GM19193 (cell line): ENCODE measurements at regions not wholly inside any gene's neighbourhood (a gene's known extent, or its start where the extent isn't known, plus 50 kb on each side); places are given as distances from the start of the nearest gene placed in this dataset.

Experiments used
- POLR2A ChIP-seq: IDR thresholded peaks from 4 replicates; pipeline ENCODE4 v1.6.1; 2011; ENCODE audit not compliant: insufficient read depth, insufficient read length; ENCODE audit errors: extremely low read depth

GRCh38 chr12:107610021-107610859 is 75.4 kb upstream of the PWP1 start:
- TF ChIP-seq POLR2A, result no peak

- TF ChIP-seq POLR2A, result no peak
Measured at GRCh38 chr12:107612508-107612907, 73.1 kb upstream of the PWP1 start.

- no peak for TF ChIP-seq POLR2A
Measured at GRCh38 chr12:107616941-107617340, 68.7 kb upstream of the PWP1 start.

GRCh38 chr12:107618106-107618505 is 67.5 kb upstream of the PWP1 start:
- no peak for TF ChIP-seq POLR2A

GRCh38 chr12:107619831-107620230 is 65.8 kb upstream of the PWP1 start:
- TF ChIP-seq POLR2A, result no peak

- TF ChIP-seq POLR2A, result no peak
Measured at GRCh38 chr12:107622001-107622400, 63.6 kb upstream of the PWP1 start.

GRCh38 chr12:107624493-107624892 is 61.1 kb upstream of the PWP1 start:
- TF ChIP-seq POLR2A, result no peak

- TF ChIP-seq POLR2A, result no peak
Measured at GRCh38 chr12:107631715-107632114, 53.9 kb upstream of the PWP1 start.

- TF ChIP-seq POLR2A, result no peak
Measured at GRCh38 chr12:107632246-107632645, 53.4 kb upstream of the PWP1 start.

GRCh38 chr12:107634530-107634929 is 51.1 kb upstream of the PWP1 start:
- TF ChIP-seq POLR2A, result no peak

- no peak for TF ChIP-seq POLR2A
Measured at GRCh38 chr12:107635139-107635538, 50.5 kb upstream of the PWP1 start.
